CD4-positive, alpha-beta T cell treated with Interferon gamma for 1 hour (primary cell): ENCODE measurements at regions not wholly inside any gene's neighbourhood (a gene's known extent, or its start where the extent isn't known, plus 50 kb on each side); places are given as distances from the start of the nearest gene placed in this dataset.

Experiments used
- DNase-seq: peaks from one replicate; pipeline ENCODE4 v3.0.0-alpha.2; 2020

GRCh38 chr22:49564054-49564453, 263.6 kb downstream of the BRD1 start:
- no peak for DNase-seq

- DNase-seq, result no peak
Observed at GRCh38 chr22:49562685-49563249, 264.9 kb downstream of the BRD1 start.

- no peak for DNase-seq
Observed at GRCh38 chr22:49561976-49562375, 265.7 kb downstream of the BRD1 start.

- no peak for DNase-seq
Observed at GRCh38 chr22:49561338-49561737, 266.3 kb downstream of the BRD1 start.

- DNase-seq, result no peak
Observed at GRCh38 chr22:49555526-49555925, 272.1 kb downstream of the BRD1 start.

- DNase-seq, result no peak
Observed at GRCh38 chr22:49554741-49555140, 272.9 kb downstream of the BRD1 start.

GRCh38 chr22:49554296-49554625, 273.4 kb downstream of the BRD1 start:
- no peak for DNase-seq

GRCh38 chr22:49553518-49554295, 274.0 kb downstream of the BRD1 start:
- no peak for DNase-seq

GRCh38 chr22:49553076-49553475, 274.6 kb downstream of the BRD1 start:
- no peak for DNase-seq

GRCh38 chr22:49551897-49552614, 275.6 kb downstream of the BRD1 start:
- DNase-seq, result no peak

GRCh38 chr22:49551446-49551845, 276.2 kb downstream of the BRD1 start:
- no peak for DNase-seq

- DNase-seq, result no peak
Observed at GRCh38 chr22:49550766-49551362, 276.8 kb downstream of the BRD1 start.

- DNase-seq, result no peak
Observed at GRCh38 chr22:49550141-49550430, 277.6 kb downstream of the BRD1 start.

- no peak for DNase-seq
Observed at GRCh38 chr22:49549256-49550140, 278.2 kb downstream of the BRD1 start.

- DNase-seq, result no peak
Observed at GRCh38 chr22:49548356-49549202, 279.1 kb downstream of the BRD1 start.

GRCh38 chr22:49547751-49548239, 279.9 kb downstream of the BRD1 start:
- DNase-seq, result no peak

GRCh38 chr22:49546811-49547585, 280.7 kb downstream of the BRD1 start:
- no peak for DNase-seq

- DNase-seq, result no peak
Observed at GRCh38 chr22:49545606-49546005, 282.1 kb downstream of the BRD1 start.

- DNase-seq, result no peak
Observed at GRCh38 chr22:49544286-49544685, 283.4 kb downstream of the BRD1 start.

- no peak for DNase-seq
Observed at GRCh38 chr22:49543876-49544275, 283.8 kb downstream of the BRD1 start.

GRCh38 chr22:49541693-49542230, 285.9 kb downstream of the BRD1 start:
- DNase-seq, result no peak
